ENCODE measurements at regions not wholly inside any gene's neighbourhood (a gene's known extent, or its start where the extent isn't known, plus 50 kb on each side); places are given as distances from the start of the nearest gene placed in this dataset.

DNA sequence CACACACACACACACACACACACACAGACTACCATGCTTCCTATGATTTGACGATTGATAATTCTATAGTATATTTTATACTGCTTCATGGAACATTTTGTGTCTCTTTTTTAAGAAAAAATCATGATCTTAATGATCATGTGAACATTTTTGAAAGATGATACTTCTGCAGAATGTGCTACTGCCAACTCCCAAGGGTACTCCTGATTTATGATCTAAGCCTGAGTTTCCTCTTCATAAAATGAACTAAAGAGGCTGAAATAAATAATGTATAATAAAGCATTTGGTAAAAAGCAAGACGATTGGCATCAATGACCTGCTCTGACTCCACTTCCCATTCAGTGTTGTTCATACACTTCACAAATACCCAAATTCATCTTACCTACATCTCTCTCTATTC lies 333.8 kb upstream of the RBMS3 start:
- no peaks in the 10 kb centered on the region for H3K27me3 ChIP-seq
- H3K27ac ChIP-seq = no peak overlapping the region
- TF ChIP-seq, protein P1, sequence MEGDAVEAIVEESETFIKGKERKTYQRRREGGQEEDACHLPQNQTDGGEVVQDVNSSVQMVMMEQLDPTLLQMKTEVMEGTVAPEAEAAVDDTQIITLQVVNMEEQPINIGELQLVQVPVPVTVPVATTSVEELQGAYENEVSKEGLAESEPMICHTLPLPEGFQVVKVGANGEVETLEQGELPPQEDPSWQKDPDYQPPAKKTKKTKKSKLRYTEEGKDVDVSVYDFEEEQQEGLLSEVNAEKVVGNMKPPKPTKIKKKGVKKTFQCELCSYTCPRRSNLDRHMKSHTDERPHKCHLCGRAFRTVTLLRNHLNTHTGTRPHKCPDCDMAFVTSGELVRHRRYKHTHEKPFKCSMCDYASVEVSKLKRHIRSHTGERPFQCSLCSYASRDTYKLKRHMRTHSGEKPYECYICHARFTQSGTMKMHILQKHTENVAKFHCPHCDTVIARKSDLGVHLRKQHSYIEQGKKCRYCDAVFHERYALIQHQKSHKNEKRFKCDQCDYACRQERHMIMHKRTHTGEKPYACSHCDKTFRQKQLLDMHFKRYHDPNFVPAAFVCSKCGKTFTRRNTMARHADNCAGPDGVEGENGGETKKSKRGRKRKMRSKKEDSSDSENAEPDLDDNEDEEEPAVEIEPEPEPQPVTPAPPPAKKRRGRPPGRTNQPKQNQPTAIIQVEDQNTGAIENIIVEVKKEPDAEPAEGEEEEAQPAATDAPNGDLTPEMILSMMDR (IDR thresholded peaks at IDR 0.05) = no peak
- no peak for DNase-seq (ENCODE audit: low spot score in 2 of 2)
- peaks cover 0 to 2% of the 10 kb centered on the region in 2 donors for H3K4me1 ChIP-seq
- no peaks in the 10 kb centered on the region for H3K9me3 ChIP-seq
- intact Hi-C loops (cut with DNase I) = no loop called here
- H3K36me3 ChIP-seq = no peaks in the 10 kb centered on the region
- H3K4me3 ChIP-seq = no peak overlapping the region

DNA sequence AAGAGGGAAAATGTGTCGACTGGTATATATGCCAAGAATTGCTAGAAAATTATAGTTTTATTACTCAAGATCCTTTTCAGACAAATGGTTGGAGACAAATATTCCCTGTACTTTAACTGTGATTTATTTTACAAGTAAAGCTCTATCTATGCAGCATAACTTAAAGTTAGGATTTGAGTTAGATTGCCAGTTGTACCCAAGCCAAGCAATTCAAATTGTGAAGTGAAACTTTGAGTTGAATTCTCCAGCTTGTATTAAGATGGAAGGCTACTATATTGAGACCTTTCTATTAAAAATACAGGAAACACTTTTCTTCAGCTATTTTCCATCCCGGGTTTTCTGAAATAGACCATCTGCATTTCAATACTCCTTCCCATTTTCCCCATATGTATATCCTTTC lies 333.1 kb upstream of the RBMS3 start:
- intact Hi-C loops (cut with DNase I) = no loop called here
- Histone ChIP-seq H3K36me3 (no peaks in the 10 kb centered on the region), H3K4me3 (no peak overlapping the region), H3K27ac (no peak overlapping the region), H3K9me3 (no peaks in the 10 kb centered on the region), H3K4me1 (peaks cover 0 to 3% of the 10 kb centered on the region in 2 donors), H3K27me3 (no peaks in the 10 kb centered on the region)
- no peak for DNase-seq (ENCODE audit: low spot score in 2 of 2)
- TF ChIP-seq, protein P1 (IDR thresholded peaks at IDR 0.05) = no peak

DNA sequence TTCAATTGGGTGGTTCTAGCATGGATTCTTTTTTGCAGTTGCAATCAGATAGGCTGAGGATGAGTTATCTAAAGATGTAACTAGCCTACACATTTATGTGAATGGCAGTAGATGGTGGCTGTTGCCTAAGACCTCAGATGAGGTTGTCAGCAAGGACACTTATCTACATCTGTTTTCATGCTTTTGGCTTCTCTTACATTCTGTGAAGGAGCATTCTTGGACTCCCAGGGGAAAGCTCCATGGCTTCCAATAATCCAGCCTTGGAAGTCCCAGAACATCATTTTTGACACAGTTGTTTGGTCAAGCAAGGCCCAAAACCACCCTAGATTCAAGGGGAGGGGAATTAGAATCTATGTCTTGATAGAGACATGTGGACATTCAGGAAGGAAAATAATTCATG lies 332.2 kb upstream of the RBMS3 start:
- intact Hi-C loops (cut with DNase I) = no loop called here
- Histone ChIP-seq H3K4me1 (peaks cover 0 to 3% of the 10 kb centered on the region in 2 donors), H3K9me3 (no peaks in the 10 kb centered on the region), H3K27ac (no peak overlapping the region), H3K36me3 (no peaks in the 10 kb centered on the region), H3K4me3 (no peak overlapping the region), H3K27me3 (no peaks in the 10 kb centered on the region)
- TF ChIP-seq, protein P1 (IDR thresholded peaks at IDR 0.05) = no peak
- no peak for DNase-seq (ENCODE audit: low spot score in 2 of 2)

DNA sequence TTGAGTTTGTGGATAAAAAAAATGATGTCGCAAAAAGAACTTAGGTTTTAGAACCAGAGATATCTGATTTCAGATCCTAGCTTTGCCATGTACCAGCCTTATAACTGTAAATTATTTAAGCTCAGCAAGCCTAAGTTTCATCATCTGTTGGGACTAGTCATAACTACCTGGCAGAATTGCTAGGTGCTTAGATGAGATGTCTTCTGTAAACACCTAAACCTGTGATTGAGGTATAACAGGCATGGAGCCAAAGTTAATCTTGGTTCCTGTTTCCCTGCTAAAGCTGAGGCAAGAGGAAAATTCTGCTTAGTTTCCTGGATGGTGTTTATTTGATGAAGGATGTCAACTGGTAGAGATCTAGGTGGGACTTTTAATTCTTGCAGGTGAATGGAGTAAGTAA lies 331.3 kb upstream of the RBMS3 start:
- Histone ChIP-seq H3K27me3 (no peaks in the 10 kb centered on the region), H3K36me3 (no peaks in the 10 kb centered on the region), H3K4me3 (no peak overlapping the region), H3K9me3 (no peaks in the 10 kb centered on the region), H3K27ac (no peak overlapping the region), H3K4me1 (peaks cover 0 to 3% of the 10 kb centered on the region in 2 donors)
- TF ChIP-seq, protein P1 (IDR thresholded peaks at IDR 0.05) = no peak
- intact Hi-C loops (cut with DNase I) = no loop called here
- DNase-seq (ENCODE audit: low spot score in 2 of 2) = no peak

DNA sequence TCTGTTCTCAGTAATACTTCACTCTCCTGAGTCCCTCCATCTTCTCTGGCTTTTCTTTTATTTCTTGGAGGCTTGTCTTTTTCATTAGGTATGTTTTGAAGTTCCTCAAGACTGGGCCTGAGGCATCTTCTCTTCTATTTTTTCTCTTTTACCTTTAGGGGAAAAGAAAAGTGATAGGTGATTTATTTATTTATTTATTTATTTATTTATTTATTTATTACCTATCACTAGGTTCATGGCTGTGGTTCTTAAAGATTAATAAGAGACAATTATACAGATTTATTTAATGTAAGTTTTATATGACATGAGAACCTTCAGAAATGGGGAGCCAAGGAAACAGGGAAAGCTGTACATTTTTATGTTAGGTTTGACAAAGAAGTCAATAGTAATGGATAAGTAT lies 330.3 kb upstream of the RBMS3 start:
- TF ChIP-seq, protein P1 (IDR thresholded peaks at IDR 0.05) = no peak
- H3K4me3 ChIP-seq = no peak overlapping the region
- no peaks in the 10 kb centered on the region for H3K27me3 ChIP-seq
- no peaks in the 10 kb centered on the region for H3K36me3 ChIP-seq
- intact Hi-C loops (cut with DNase I) = no loop called here
- no peak for DNase-seq (ENCODE audit: low spot score in 2 of 2)
- H3K9me3 ChIP-seq = no peaks in the 10 kb centered on the region
- H3K27ac ChIP-seq = no peak overlapping the region
- H3K4me1 ChIP-seq = peaks cover 0 to 3% of the 10 kb centered on the region in 2 donors

Data from ascending aorta (tissue), 2 donors.